SK-N-SH treated with all-trans-retinoic acid at 6 μM for 48 hours (cell line): ENCODE measurements at regions not wholly inside any gene's neighbourhood (a gene's known extent, or its start where the extent isn't known, plus 50 kb on each side); places are given as distances from the start of the nearest gene placed in this dataset.

Experiments
- CREB5 ChIP-seq: fragments of 250-450 bp; sonication (Bioruptor Pico); IDR thresholded peaks from 2 replicates; pipeline ENCODE4 v1.5.1; 2020; ENCODE audit warnings: low read depth, mild to moderate bottlenecking, moderate library complexity
- CSDC2 ChIP-seq: fragments of 250-450 bp; sonication (Bioruptor Pico); IDR thresholded peaks from 2 replicates; pipeline ENCODE4 v1.5.0; 2020; ENCODE audit warnings: mild to moderate bottlenecking, moderate library complexity
- CSRNP3 ChIP-seq: fragments of 250-450 bp; sonication (Bioruptor Pico); IDR thresholded peaks from 2 replicates; pipeline ENCODE4 v1.5.1; 2021; ENCODE audit warnings: mild to moderate bottlenecking, moderate library complexity
- GLIS3 ChIP-seq: fragments of 250-450 bp; sonication (Bioruptor Pico); IDR thresholded peaks from 2 replicates; pipeline ENCODE4 v1.5.0; 2020; ENCODE audit warnings: mild to moderate bottlenecking, moderate library complexity
- PATZ1 ChIP-seq: fragments of 250-450 bp; sonication (Bioruptor Pico); IDR thresholded peaks from 2 replicates; pipeline ENCODE4 v1.8.0; 2020; ENCODE audit warnings: mild to moderate bottlenecking, moderate library complexity, borderline replicate concordance
- ZC3H10 ChIP-seq: fragments of 250-450 bp; sonication (Bioruptor Pico); IDR thresholded peaks from 2 replicates; pipeline ENCODE4 v1.5.1; 2021; ENCODE audit warnings: mild to moderate bottlenecking, moderate library complexity
- ZFP3 ChIP-seq: fragments of 250-450 bp; sonication (Bioruptor Pico); IDR thresholded peaks from 2 replicates; pipeline ENCODE4 v1.5.0; 2020; ENCODE audit warnings: mild to moderate bottlenecking, moderate library complexity
- ZFP30 ChIP-seq: fragments of 450-650 bp; formaldehyde crosslinking; IDR thresholded peaks from 2 replicates; pipeline ENCODE4 v1.5.0; 2022; ENCODE audit warnings: mild to moderate bottlenecking, moderate library complexity
- ZNF70 ChIP-seq: fragments of 450-650 bp; formaldehyde crosslinking; IDR thresholded peaks from 2 replicates; pipeline ENCODE4 v1.5.0; 2020; ENCODE audit warnings: mild to moderate bottlenecking, moderate library complexity

- TF ChIP-seq GLIS3 (CRISPR knock-in tag) (no peak), ZNF70 (CRISPR knock-in tag) (no peak), ZFP3 (CRISPR knock-in tag) (no peak), ZFP30 (CRISPR knock-in tag) (no peak), PATZ1 (no peak), CSDC2 (CRISPR knock-in tag) (no peak), CREB5 (no peak), ZC3H10 (no peak), CSRNP3 (CRISPR knock-in tag) (no peak)
These were observed 223.1 kb upstream of the PDE10A start for GRCh38 chr6:165886169-165886568.
